ENCODE measurements at regions not wholly inside any gene's neighbourhood (a gene's known extent, or its start where the extent isn't known, plus 50 kb on each side); places are given as distances from the start of the nearest gene placed in this dataset.

- no peak for DNase-seq
- no peak for ATAC-seq
- intact Hi-C loops (cut with DNase I) = no loop called here
Observed at GRCh38 chr1:195530961-195531360, 1077.3 kb downstream of the KCNT2 start.

GRCh38 chr1:195529881-195530280, 1078.4 kb downstream of the KCNT2 start:
- ATAC-seq (no peak), DNase-seq (no peak)
- intact Hi-C loops (cut with DNase I) = no loop called here

- DNase-seq = no peak
- intact Hi-C loops (cut with DNase I) = no loop called here
Observed at GRCh38 chr1:195520757-195521156, 1087.5 kb downstream of the KCNT2 start.

GRCh38 chr1:195516036-195516435, 1092.2 kb downstream of the KCNT2 start:
- DNase-seq (no peak), ATAC-seq (no peak)
- intact Hi-C loops (cut with DNase I) = no loop called here

More at GRCh38 chr1:195520757-195521156, 1087.5 kb downstream of the KCNT2 start:
- no peak for ATAC-seq

- DNase-seq = no peak
- intact Hi-C loops (cut with DNase I) = no loop called here
- ATAC-seq = no peak
Observed at GRCh38 chr1:195511501-195511900, 1096.7 kb downstream of the KCNT2 start.

- DNase-seq (no peak), ATAC-seq (no peak)
- intact Hi-C loops (cut with DNase I) = no loop called here
Observed at GRCh38 chr1:195501118-195501517, 1107.1 kb downstream of the KCNT2 start.

GRCh38 chr1:195495720-195496635, 1112.3 kb downstream of the KCNT2 start:
- ATAC-seq = no peak
- no peak for DNase-seq
- intact Hi-C loops (cut with DNase I) = no loop called here

- ATAC-seq = no peak
- no peak for DNase-seq
- intact Hi-C loops (cut with DNase I) = no loop called here
Observed at GRCh38 chr1:195482137-195482536, 1126.1 kb downstream of the KCNT2 start.

GRCh38 chr1:195481293-195481692, 1126.9 kb downstream of the KCNT2 start:
- ATAC-seq = no peak

GRCh38 chr1:195475568-195475967, 1132.7 kb downstream of the KCNT2 start:
- intact Hi-C loops (cut with DNase I) = no loop called here
- ATAC-seq = no peak
- DNase-seq = no peak

More at GRCh38 chr1:195481293-195481692, 1126.9 kb downstream of the KCNT2 start:
- intact Hi-C loops (cut with DNase I) = no loop called here
- no peak for DNase-seq

- no peak for ATAC-seq
- DNase-seq = no peak
- intact Hi-C loops (cut with DNase I) = no loop called here
Observed at GRCh38 chr1:195472291-195472690, 1135.9 kb downstream of the KCNT2 start.

- no peak for ATAC-seq
- intact Hi-C loops (cut with DNase I) = no loop called here
- no peak for DNase-seq
Observed at GRCh38 chr1:195466639-195467038, 1141.6 kb downstream of the KCNT2 start.

GRCh38 chr1:195462646-195463045, 1145.6 kb downstream of the KCNT2 start:
- DNase-seq = no peak
- no peak for ATAC-seq
- intact Hi-C loops (cut with DNase I) = no loop called here

GRCh38 chr1:195462152-195462551, 1146.1 kb downstream of the KCNT2 start:
- DNase-seq (no peak), ATAC-seq (no peak)
- intact Hi-C loops (cut with DNase I) = no loop called here

GRCh38 chr1:195458365-195458764, 1149.9 kb downstream of the KCNT2 start:
- DNase-seq (no peak), ATAC-seq (no peak)
- intact Hi-C loops (cut with DNase I) = no loop called here

- ATAC-seq (no peak), DNase-seq (no peak)
- intact Hi-C loops (cut with DNase I) = no loop called here
Observed at GRCh38 chr1:195450794-195451193, 1157.4 kb downstream of the KCNT2 start.

GRCh38 chr1:195439661-195440060, 1168.6 kb downstream of the KCNT2 start:
- DNase-seq = no peak

GRCh38 chr1:195434566-195435203, 1173.6 kb downstream of the KCNT2 start:
- intact Hi-C loops (cut with DNase I) = no loop called here
- DNase-seq (no peak), ATAC-seq (no peak)

More at GRCh38 chr1:195439661-195440060, 1168.6 kb downstream of the KCNT2 start:
- ATAC-seq = no peak
- intact Hi-C loops (cut with DNase I) = no loop called here

- ATAC-seq = no peak
- intact Hi-C loops (cut with DNase I) = no loop called here
- no peak for DNase-seq
Observed at GRCh38 chr1:195430826-195431225, 1177.4 kb downstream of the KCNT2 start.

GRCh38 chr1:195428927-195429326, 1179.3 kb downstream of the KCNT2 start:
- DNase-seq (no peak), ATAC-seq (no peak)
- intact Hi-C loops (cut with DNase I) = no loop called here

GRCh38 chr1:195415584-195415983, 1192.7 kb downstream of the KCNT2 start:
- DNase-seq (no peak), ATAC-seq (no peak)
- intact Hi-C loops (cut with DNase I) = no loop called here

Measured in left cardiac atrium (tissue), 4 donors.